NCI-H146 (cell line): ENCODE measurements at regions not wholly inside any gene's neighbourhood (a gene's known extent, or its start where the extent isn't known, plus 50 kb on each side); places are given as distances from the start of the nearest gene placed in this dataset.

ENCODE experiments used
- DNase-seq: peaks from one replicate; lab custom pipeline; 2025; lab: John Stamatoyannopoulos, UW

- peak; percentile 90 for DNase-seq
These were observed 49.8 kb upstream of the BAHCC1 start for GRCh38 chr17:81345228-81346089.
